ENCODE measurements at regions not wholly inside any gene's neighbourhood (a gene's known extent, or its start where the extent isn't known, plus 50 kb on each side); places are given as distances from the start of the nearest gene placed in this dataset.

DNA sequence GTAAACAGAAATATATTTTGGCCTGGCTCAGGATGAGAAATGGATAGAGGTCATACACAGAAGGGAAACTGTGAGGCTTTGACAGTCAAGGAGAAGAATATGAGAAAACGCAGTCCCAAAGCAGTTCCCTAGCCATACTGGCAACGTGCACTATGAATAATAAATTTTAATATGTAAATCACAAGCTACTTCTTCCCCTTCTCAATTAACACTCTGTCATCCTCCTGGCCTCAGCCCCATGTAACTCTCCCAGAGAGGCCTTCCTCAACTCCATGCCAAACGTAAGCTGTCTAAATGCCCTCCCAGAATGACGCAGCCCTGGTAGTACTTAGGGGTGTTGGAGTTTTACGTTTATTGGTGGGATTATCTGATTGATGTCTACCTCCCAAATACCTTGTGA lies 732.6 kb downstream of the LIG4 start:
- no peak overlapping the region for H3K27ac ChIP-seq (ENCODE audit: extremely low read depth, low read depth, low read length)
- in situ Hi-C loops (cut with MboI) = no loop called here
- ChIA-PET POLR2A (no interaction called here), CTCF (ENCODE audit: low intra/inter-chr PET ratio) (no interaction called here)
- H4K20me1 ChIP-seq (replicated peaks; ENCODE audit: control insufficient read depth, insufficient read depth, low read length) = no peaks in the 10 kb centered on the region
- DNase-seq (ENCODE audit: extremely low read depth in 1 of 4, low spot score in 3 of 4) = no peak
- H2AFZ ChIP-seq (ENCODE audit: low read depth, low read length) = no peak overlapping the region
- 0% methylated on average over 5 of the region's 5 CpGs for WGBS (ENCODE audit: insufficient coverage, low coverage, missing lambda C conversion rate)
- no peaks in the 10 kb centered on the region for H3K4me1 ChIP-seq (replicated peaks in 1 of 2; ENCODE audit: control insufficient read depth in 2 of 2, insufficient read depth in 2 of 2, low read length in 2 of 2)
- H3K4me3 ChIP-seq = no peak overlapping the region
- no peaks in the 10 kb centered on the region for H3K27me3 ChIP-seq (ENCODE audit: control insufficient read depth in 2 of 2, insufficient read depth in 2 of 2, low read length in 2 of 2)
- no peak for FAIRE-seq
- no peak for TF ChIP-seq COPS2 (conservative IDR thresholded peaks at IDR 0.05)
- TF ChIP-seq, protein P1, sequence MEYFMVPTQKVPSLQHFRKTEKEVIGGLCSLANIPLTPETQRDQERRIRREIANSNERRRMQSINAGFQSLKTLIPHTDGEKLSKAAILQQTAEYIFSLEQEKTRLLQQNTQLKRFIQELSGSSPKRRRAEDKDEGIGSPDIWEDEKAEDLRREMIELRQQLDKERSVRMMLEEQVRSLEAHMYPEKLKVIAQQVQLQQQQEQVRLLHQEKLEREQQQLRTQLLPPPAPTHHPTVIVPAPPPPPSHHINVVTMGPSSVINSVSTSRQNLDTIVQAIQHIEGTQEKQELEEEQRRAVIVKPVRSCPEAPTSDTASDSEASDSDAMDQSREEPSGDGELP (CRISPR knock-in tag; IDR thresholded peaks at IDR 0.05; ENCODE audit: borderline replicate concordance) = no peak
- no peak overlapping the region for H3K9ac ChIP-seq (ENCODE audit: insufficient read depth in 1 of 2, low read depth in 2 of 2, low read length in 2 of 2)
- no peaks in the 10 kb centered on the region for H3K36me3 ChIP-seq (ENCODE audit: control insufficient read depth, insufficient read depth, low read length)
- no TSS peak for BruUV-seq (replicated peaks)
- H3K9me3 ChIP-seq (replicated peaks; ENCODE audit: control insufficient read depth, insufficient read depth, low read depth, low read length) = no peaks in the 10 kb centered on the region
- H3K9me1 ChIP-seq (ENCODE audit: control insufficient read depth, insufficient read depth, low read length) = no peaks in the 10 kb centered on the region
- intact Hi-C loops (cut with micrococcal nuclease) = no loop called here
- no peaks in the 10 kb centered on the region for H3K79me2 ChIP-seq (ENCODE audit: control insufficient read depth, insufficient read depth, low read length)
- ATAC-seq = no peak
- no peak overlapping the region for H3K4me2 ChIP-seq (ENCODE audit: insufficient read depth, low read length)

DNA sequence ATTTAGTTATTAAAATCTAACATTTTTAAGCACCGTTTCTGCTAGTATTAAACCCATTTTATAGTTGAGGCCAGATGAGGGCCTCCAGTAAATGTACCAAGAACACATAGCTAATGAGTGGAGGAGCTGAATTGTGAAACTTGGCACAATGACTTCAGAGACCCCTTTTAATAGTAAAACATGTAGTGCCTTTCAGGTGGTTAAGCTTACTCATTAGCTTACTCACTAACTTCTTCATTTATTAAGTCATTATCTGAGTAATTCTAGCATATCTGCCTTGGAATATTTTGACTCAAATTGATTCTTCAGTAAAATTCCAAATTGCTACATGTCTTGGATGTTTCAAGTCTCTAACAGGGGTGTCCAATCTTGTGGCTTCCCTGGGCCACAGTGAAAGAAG lies 735.2 kb downstream of the LIG4 start:
- Histone ChIP-seq H3K4me3 (no peak overlapping the region), H3K27me3 (ENCODE audit: control insufficient read depth in 2 of 2, insufficient read depth in 2 of 2, low read length in 2 of 2) (no peaks in the 10 kb centered on the region), H2AFZ (ENCODE audit: low read depth, low read length) (no peak overlapping the region), H3K9me1 (ENCODE audit: control insufficient read depth, insufficient read depth, low read length) (no peaks in the 10 kb centered on the region), H4K20me1 (replicated peaks; ENCODE audit: control insufficient read depth, insufficient read depth, low read length) (no peaks in the 10 kb centered on the region), H3K9ac (ENCODE audit: insufficient read depth in 1 of 2, low read depth in 2 of 2, low read length in 2 of 2) (no peak overlapping the region), H3K4me1 (replicated peaks in 1 of 2; ENCODE audit: control insufficient read depth in 2 of 2, insufficient read depth in 2 of 2, low read length in 2 of 2) (no peaks in the 10 kb centered on the region), H3K4me2 (ENCODE audit: insufficient read depth, low read length) (no peak overlapping the region), H3K27ac (ENCODE audit: extremely low read depth, low read depth, low read length) (no peak overlapping the region), H3K9me3 (replicated peaks; ENCODE audit: control insufficient read depth, insufficient read depth, low read depth, low read length) (no peaks in the 10 kb centered on the region), H3K36me3 (ENCODE audit: control insufficient read depth, insufficient read depth, low read length) (no peaks in the 10 kb centered on the region), H3K79me2 (ENCODE audit: control insufficient read depth, insufficient read depth, low read length) (no peaks in the 10 kb centered on the region)
- in situ Hi-C loops (cut with MboI) (no loop called here), intact Hi-C loops (cut with micrococcal nuclease) (no loop called here)
- WGBS (ENCODE audit: insufficient coverage, low coverage, missing lambda C conversion rate) = 0% methylated on average over 1 of the region's 1 CpG
- ChIA-PET CTCF (ENCODE audit: low intra/inter-chr PET ratio) (no interaction called here), POLR2A (no interaction called here)
- FAIRE-seq (no peak), DNase-seq (ENCODE audit: extremely low read depth in 1 of 4, low spot score in 3 of 4) (no peak), ATAC-seq (no peak)
- BruUV-seq (replicated peaks) = no TSS peak
- TF ChIP-seq, protein P2, sequence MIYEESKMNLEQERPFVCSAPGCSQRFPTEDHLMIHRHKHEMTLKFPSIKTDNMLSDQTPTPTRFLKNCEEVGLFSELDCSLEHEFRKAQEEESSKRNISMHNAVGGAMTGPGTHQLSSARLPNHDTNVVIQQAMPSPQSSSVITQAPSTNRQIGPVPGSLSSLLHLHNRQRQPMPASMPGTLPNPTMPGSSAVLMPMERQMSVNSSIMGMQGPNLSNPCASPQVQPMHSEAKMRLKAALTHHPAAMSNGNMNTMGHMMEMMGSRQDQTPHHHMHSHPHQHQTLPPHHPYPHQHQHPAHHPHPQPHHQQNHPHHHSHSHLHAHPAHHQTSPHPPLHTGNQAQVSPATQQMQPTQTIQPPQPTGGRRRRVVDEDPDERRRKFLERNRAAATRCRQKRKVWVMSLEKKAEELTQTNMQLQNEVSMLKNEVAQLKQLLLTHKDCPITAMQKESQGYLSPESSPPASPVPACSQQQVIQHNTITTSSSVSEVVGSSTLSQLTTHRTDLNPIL (CRISPR knock-in tag; IDR thresholded peaks at IDR 0.05) = no peak
- no peak for TF ChIP-seq BRF1 (IDR thresholded peaks at IDR 0.05; ENCODE audit: borderline replicate concordance, extremely low read depth, insufficient read length)
- no peak for TF ChIP-seq CHCHD3 (CRISPR knock-in tag; IDR thresholded peaks at IDR 0.05)
- TF ChIP-seq, protein P3, sequence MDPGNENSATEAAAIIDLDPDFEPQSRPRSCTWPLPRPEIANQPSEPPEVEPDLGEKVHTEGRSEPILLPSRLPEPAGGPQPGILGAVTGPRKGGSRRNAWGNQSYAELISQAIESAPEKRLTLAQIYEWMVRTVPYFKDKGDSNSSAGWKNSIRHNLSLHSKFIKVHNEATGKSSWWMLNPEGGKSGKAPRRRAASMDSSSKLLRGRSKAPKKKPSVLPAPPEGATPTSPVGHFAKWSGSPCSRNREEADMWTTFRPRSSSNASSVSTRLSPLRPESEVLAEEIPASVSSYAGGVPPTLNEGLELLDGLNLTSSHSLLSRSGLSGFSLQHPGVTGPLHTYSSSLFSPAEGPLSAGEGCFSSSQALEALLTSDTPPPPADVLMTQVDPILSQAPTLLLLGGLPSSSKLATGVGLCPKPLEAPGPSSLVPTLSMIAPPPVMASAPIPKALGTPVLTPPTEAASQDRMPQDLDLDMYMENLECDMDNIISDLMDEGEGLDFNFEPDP (CRISPR knock-in tag; IDR thresholded peaks at IDR 0.05) = no peak
- no peak for TF ChIP-seq ZNF239 (CRISPR knock-in tag; IDR thresholded peaks at IDR 0.05)
- TF ChIP-seq, protein P4, sequence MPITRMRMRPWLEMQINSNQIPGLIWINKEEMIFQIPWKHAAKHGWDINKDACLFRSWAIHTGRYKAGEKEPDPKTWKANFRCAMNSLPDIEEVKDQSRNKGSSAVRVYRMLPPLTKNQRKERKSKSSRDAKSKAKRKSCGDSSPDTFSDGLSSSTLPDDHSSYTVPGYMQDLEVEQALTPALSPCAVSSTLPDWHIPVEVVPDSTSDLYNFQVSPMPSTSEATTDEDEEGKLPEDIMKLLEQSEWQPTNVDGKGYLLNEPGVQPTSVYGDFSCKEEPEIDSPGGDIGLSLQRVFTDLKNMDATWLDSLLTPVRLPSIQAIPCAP (CRISPR knock-in tag; IDR thresholded peaks at IDR 0.05; ENCODE audit: borderline replicate concordance) = no peak
- no peak for TF ChIP-seq ZNF589 (CRISPR knock-in tag; IDR thresholded peaks at IDR 0.05; ENCODE audit: low read depth)

Data from K562 (cell line).